Gastroesophageal sphincter (tissue), 3 donors: ENCODE measurements at regions not wholly inside any gene's neighbourhood (a gene's known extent, or its start where the extent isn't known, plus 50 kb on each side); places are given as distances from the start of the nearest gene placed in this dataset.

ENCODE experiments used
- CTCF ChIP-seq, 4 experiments: fragments of 200-600 bp in 2 of 4; fragments of 450-650 bp in 2 of 4; sonication (generic) in 1 of 4; IDR thresholded peaks; one replicate each; pipeline ENCODE4 v1.5.1; 2017 to 2019; ENCODE audit warnings: antibody characterized with exemption in 4 of 4, mild to moderate bottlenecking in 2 of 4, moderate library complexity in 2 of 4
- POLR2A ChIP-seq, 2 donors: fragments of 450-650 bp; IDR thresholded peaks; one replicate each; pipeline ENCODE4 v1.6.1; 2017; ENCODE audit warnings: antibody characterized with exemption in 2 of 2, mild to moderate bottlenecking in 2 of 2, moderate library complexity in 1 of 2

GRCh38 chr5:82586661-82587310 lies 308.6 kb upstream of the RPS23 start:
- TF ChIP-seq POLR2A (IDR thresholded peaks at IDR 0.05) (no peak), CTCF (IDR thresholded peaks at IDR 0.05) (no peak)
